Loucy (cell line): ENCODE measurements at regions not wholly inside any gene's neighbourhood (a gene's known extent, or its start where the extent isn't known, plus 50 kb on each side); places are given as distances from the start of the nearest gene placed in this dataset.

ENCODE experiments used
- H2AFZ ChIP-seq: fragments of 200-600 bp; sonication (generic); 2 replicates; pipeline ENCODE4 v1.6.0; 2016; ENCODE audit warnings: antibody characterized with exemption, mild to moderate bottlenecking, low read length, moderate library complexity
- H3F3A ChIP-seq: fragments of 200-600 bp; 2 replicates; pipeline ENCODE4 v1.6.0; 2016; ENCODE audit warnings: antibody characterized with exemption, low read depth, mild to moderate bottlenecking
- H3K27me3 ChIP-seq: fragments of 200-600 bp; sonication (generic); 2 replicates; pipeline ENCODE4 v1.6.1; 2014; ENCODE audit warnings: low read length, mild to moderate bottlenecking; ENCODE audit not compliant: insufficient read depth, poor library complexity, severe bottlenecking
- H3K36me3 ChIP-seq: fragments of 200-600 bp; sonication (generic); 2 replicates; pipeline ENCODE4 v1.6.1; 2016; ENCODE audit warnings: low read length; ENCODE audit not compliant: insufficient read depth
- H3K4me1 ChIP-seq: fragments of 200-600 bp; sonication (generic); 2 replicates; pipeline ENCODE4 v1.5.1; 2014; ENCODE audit warnings: low read length, mild to moderate bottlenecking; ENCODE audit not compliant: insufficient read depth, poor library complexity, severe bottlenecking
- H3K4me2 ChIP-seq: fragments of 200-600 bp; sonication (generic); 2 replicates; pipeline ENCODE4 v1.6.0; 2014; ENCODE audit warnings: antibody characterized with exemption, low read length, low read depth, mild to moderate bottlenecking; ENCODE audit not compliant: poor library complexity, severe bottlenecking
- H3K4me3 ChIP-seq: fragments of 200-600 bp; sonication (generic); 2 replicates; pipeline ENCODE4 v1.5.1; 2014; ENCODE audit warnings: low read length, mild to moderate bottlenecking, mixed read lengths; ENCODE audit not compliant: poor library complexity, severe bottlenecking
- H3K79me2 ChIP-seq: fragments of 200-600 bp; sonication (generic); 2 replicates; pipeline ENCODE4 v1.6.1; 2014; ENCODE audit warnings: low read length; ENCODE audit not compliant: insufficient read depth
- H3K9ac ChIP-seq: fragments of 200-600 bp; sonication (generic); 2 replicates; pipeline ENCODE4 v1.6.0; 2014; ENCODE audit warnings: mild to moderate bottlenecking, low read depth, low read length, moderate library complexity; ENCODE audit not compliant: poor library complexity, severe bottlenecking
- H3K9me2 ChIP-seq: fragments of 200-600 bp; sonication (generic); replicated peaks from 2 replicates; pipeline ENCODE4 v1.6.1; 2016; ENCODE audit warnings: low read depth, low read length, mixed read lengths
- H3K9me3 ChIP-seq: fragments of 200-600 bp; sonication (generic); 2 replicates; pipeline ENCODE4 v1.6.1; 2014; ENCODE audit warnings: mild to moderate bottlenecking, antibody characterized with exemption, low read length, low read depth; ENCODE audit not compliant: insufficient read depth
- H4K20me1 ChIP-seq: fragments of 200-600 bp; sonication (generic); 2 replicates; pipeline ENCODE4 v1.6.0; 2014; ENCODE audit warnings: antibody characterized with exemption, low read length, mild to moderate bottlenecking; ENCODE audit not compliant: insufficient read depth, poor library complexity, severe bottlenecking
- CTCF ChIP-seq: fragments of 200-600 bp; sonication (generic); conservative IDR thresholded peaks from 2 replicates; pipeline ENCODE4 v1.5.1; 2014; ENCODE audit warnings: mild to moderate bottlenecking, antibody characterized with exemption, low read length
- EZH2phosphoT487 ChIP-seq: fragments of 200-600 bp; IDR thresholded peaks from 2 replicates; pipeline ENCODE4 v1.6.1; 2018; ENCODE audit warnings: antibody characterized with exemption, mild to moderate bottlenecking, moderate library complexity, borderline replicate concordance

- Histone ChIP-seq H3K9ac (no peak overlapping the region), H2AFZ (no peak overlapping the region), H3K9me2 (no peaks in the 10 kb centered on the region), H3K27me3 (no peaks in the 10 kb centered on the region), H3K79me2 (no peaks in the 10 kb centered on the region), H3K4me2 (no peak overlapping the region), H3K4me1 (peaks cover 34% of the 10 kb centered on the region), H3F3A (no peaks in the 10 kb centered on the region), H3K4me3 (no peak overlapping the region), H3K36me3 (no peaks in the 10 kb centered on the region), H3K9me3 (no peaks in the 10 kb centered on the region), H4K20me1 (no peaks in the 10 kb centered on the region)
- TF ChIP-seq EZH2phosphoT487 (no peak), CTCF (no peak)
These were observed 50.1 kb upstream of the CD180 start for GRCh38 chr5:67246546-67247268.
